ENCODE measurements at regions not wholly inside any gene's neighbourhood (a gene's known extent, or its start where the extent isn't known, plus 50 kb on each side); places are given as distances from the start of the nearest gene placed in this dataset.

GRCh38 chr5:136510481-136510880 lies 145.1 kb upstream of the TRPC7 start:
- H3K27ac ChIP-seq, result no peak overlapping the region
- TF ChIP-seq ZFX (IDR thresholded peaks at IDR 0.05; ENCODE audit: borderline replicate concordance) (no peak), CTCF (IDR thresholded peaks at IDR 0.05) (no peak)

GRCh38 chr5:136506131-136506530 lies 140.8 kb upstream of the TRPC7 start:
- no peak for TF ChIP-seq ZFX (IDR thresholded peaks at IDR 0.05; ENCODE audit: borderline replicate concordance)
- no peak for TF ChIP-seq CTCF (IDR thresholded peaks at IDR 0.05)
- no peak overlapping the region for H3K27ac ChIP-seq

GRCh38 chr5:136501133-136501532 lies 135.8 kb upstream of the TRPC7 start:
- TF ChIP-seq ZFX (IDR thresholded peaks at IDR 0.05; ENCODE audit: borderline replicate concordance) (no peak), CTCF (IDR thresholded peaks at IDR 0.05) (no peak)
- H3K27ac ChIP-seq, result no peak overlapping the region

GRCh38 chr5:136492587-136492986 lies 127.2 kb upstream of the TRPC7 start:
- no peak overlapping the region for H3K27ac ChIP-seq
- TF ChIP-seq ZFX (IDR thresholded peaks at IDR 0.05; ENCODE audit: borderline replicate concordance), result no peak
- TF ChIP-seq CTCF (IDR thresholded peaks at IDR 0.05), result no peak

GRCh38 chr5:136491806-136492205 lies 126.5 kb upstream of the TRPC7 start:
- TF ChIP-seq ZFX (IDR thresholded peaks at IDR 0.05; ENCODE audit: borderline replicate concordance) (no peak), CTCF (IDR thresholded peaks at IDR 0.05) (no peak)
- H3K27ac ChIP-seq, result no peak overlapping the region

- H3K27ac ChIP-seq, result no peak overlapping the region
- no peak for TF ChIP-seq ZFX (IDR thresholded peaks at IDR 0.05; ENCODE audit: borderline replicate concordance)
- TF ChIP-seq CTCF (IDR thresholded peaks at IDR 0.05), result no peak
Observed at GRCh38 chr5:136484808-136485325, 119.5 kb upstream of the TRPC7 start.

GRCh38 chr5:136482206-136482605 lies 116.9 kb upstream of the TRPC7 start:
- TF ChIP-seq ZFX (IDR thresholded peaks at IDR 0.05; ENCODE audit: borderline replicate concordance), result no peak
- TF ChIP-seq CTCF (IDR thresholded peaks at IDR 0.05), result no peak
- no peak overlapping the region for H3K27ac ChIP-seq

Measured in 22Rv1 (cell line).